Fibroblast of the conjunctiva (primary cell): ENCODE measurements at regions not wholly inside any gene's neighbourhood (a gene's known extent, or its start where the extent isn't known, plus 50 kb on each side); places are given as distances from the start of the nearest gene placed in this dataset.

Source experiments
- DNase-seq: peaks from one replicate; pipeline ENCODE4 v3.0.0-alpha.2; 2010; ENCODE audit warnings: low read depth

- DNase-seq: no peak
These were observed 928.4 kb downstream of the EFNB2 start for GRCh38 chr13:105607016-105607415.

GRCh38 chr13:105602956-105603670 is 932.3 kb downstream of the EFNB2 start:
- no peak for DNase-seq

GRCh38 chr13:105599477-105600037 is 935.9 kb downstream of the EFNB2 start:
- DNase-seq: no peak

GRCh38 chr13:105598529-105598928 is 936.9 kb downstream of the EFNB2 start:
- no peak for DNase-seq

GRCh38 chr13:105597573-105597972 is 937.9 kb downstream of the EFNB2 start:
- DNase-seq: no peak

GRCh38 chr13:105595471-105595870 is 940.0 kb downstream of the EFNB2 start:
- DNase-seq: no peak

- no peak for DNase-seq
These were observed 944.2 kb downstream of the EFNB2 start for GRCh38 chr13:105591277-105591676.

GRCh38 chr13:105587786-105588185 is 947.7 kb downstream of the EFNB2 start:
- DNase-seq: no peak

- no peak for DNase-seq
These were observed 955.4 kb downstream of the EFNB2 start for GRCh38 chr13:105579821-105580710.

- no peak for DNase-seq
These were observed 962.3 kb downstream of the EFNB2 start for GRCh38 chr13:105573136-105573535.

- DNase-seq: no peak
These were observed 963.1 kb downstream of the EFNB2 start for GRCh38 chr13:105572401-105572800.

GRCh38 chr13:105569816-105570215 is 965.6 kb downstream of the EFNB2 start:
- DNase-seq: no peak

GRCh38 chr13:105567951-105568525 is 967.4 kb downstream of the EFNB2 start:
- DNase-seq: no peak

GRCh38 chr13:105565136-105565727 is 970.2 kb downstream of the EFNB2 start:
- DNase-seq: no peak

- no peak for DNase-seq
These were observed 983.4 kb downstream of the EFNB2 start for GRCh38 chr13:105552078-105552477.

- no peak for DNase-seq
These were observed 987.6 kb downstream of the EFNB2 start for GRCh38 chr13:105547851-105548250.

GRCh38 chr13:105545811-105546210 is 989.7 kb downstream of the EFNB2 start:
- no peak for DNase-seq

GRCh38 chr13:105543742-105544141 is 991.7 kb downstream of the EFNB2 start:
- DNase-seq: no peak

GRCh38 chr13:105541565-105541964 is 993.9 kb downstream of the EFNB2 start:
- DNase-seq: no peak

- DNase-seq: no peak
These were observed 997.1 kb downstream of the EFNB2 start for GRCh38 chr13:105538346-105538745.

GRCh38 chr13:105537113-105537512 is 998.3 kb downstream of the EFNB2 start:
- no peak for DNase-seq

- no peak for DNase-seq
These were observed 1005.0 kb downstream of the EFNB2 start for GRCh38 chr13:105530468-105530867.
